A549 (cell line): ENCODE measurements at regions not wholly inside any gene's neighbourhood (a gene's known extent, or its start where the extent isn't known, plus 50 kb on each side); places are given as distances from the start of the nearest gene placed in this dataset.

Source experiments
- CTCF ChIP-seq: fragments of >200 bp; sonication (Bioruptor Twin); formaldehyde crosslinking; IDR thresholded peaks from 3 replicates; pipeline ENCODE4 v1.5.1; 2016
- GATA3 ChIP-seq: IDR thresholded peaks from 2 replicates; pipeline ENCODE4 v1.6.1; 2012; ENCODE audit warnings: borderline replicate concordance
- POLR2A ChIP-seq: IDR thresholded peaks from 2 replicates; pipeline ENCODE4 v1.6.1; 2012; ENCODE audit warnings: mild to moderate bottlenecking, low read length

GRCh38 chr15:72964135-72964534 is 88.1 kb upstream of the NEO1 start:
- TF ChIP-seq POLR2A (no peak), CTCF (no peak), GATA3 (no peak)
